ENCODE measurements at regions not wholly inside any gene's neighbourhood (a gene's known extent, or its start where the extent isn't known, plus 50 kb on each side); places are given as distances from the start of the nearest gene placed in this dataset.

DNA sequence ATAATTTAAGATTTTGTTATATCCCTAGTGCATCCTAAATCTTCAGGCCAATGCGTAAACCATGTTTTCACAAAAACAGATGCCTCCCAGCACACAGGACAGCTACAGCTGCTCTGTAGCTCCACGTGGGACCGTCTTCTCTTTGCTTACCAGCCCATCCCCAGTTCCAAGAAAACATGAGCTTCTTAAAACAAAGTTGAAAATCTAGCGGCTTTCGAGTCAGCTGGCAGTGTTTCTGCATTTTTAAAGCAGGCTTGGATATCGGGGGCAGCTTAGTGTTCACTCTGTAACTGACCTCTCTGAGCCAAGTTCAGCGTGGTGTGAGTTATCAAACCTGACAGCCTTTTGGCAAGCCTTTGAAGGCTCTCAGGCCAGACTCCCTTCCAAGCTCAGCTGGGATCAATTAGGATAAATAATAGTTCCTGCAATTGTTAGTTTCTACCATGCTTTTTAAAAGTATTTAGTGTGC, 881.5 kb downstream of the LTN1 start:
- Histone ChIP-seq H3K9me3 (no peaks in the 10 kb centered on the region), H3K4me3 (no peak overlapping the region), H3K4me1 (no peaks in the 10 kb centered on the region), H3K36me3 (no peaks in the 10 kb centered on the region), H3K27ac (no peak overlapping the region), H3K27me3 (no peaks in the 10 kb centered on the region)
- WGBS = 60% methylated on average over 7 of the region's 7 CpGs
- peak; percentile 59 to 79 for DNase-seq (ENCODE audit: low spot score in 2 of 2)
- TF ChIP-seq POLR2AphosphoS5 (IDR thresholded peaks at IDR 0.05) (peak in 1 of 3 donors; percentile 44), EP300 (IDR thresholded peaks at IDR 0.05) (no peak)

DNA sequence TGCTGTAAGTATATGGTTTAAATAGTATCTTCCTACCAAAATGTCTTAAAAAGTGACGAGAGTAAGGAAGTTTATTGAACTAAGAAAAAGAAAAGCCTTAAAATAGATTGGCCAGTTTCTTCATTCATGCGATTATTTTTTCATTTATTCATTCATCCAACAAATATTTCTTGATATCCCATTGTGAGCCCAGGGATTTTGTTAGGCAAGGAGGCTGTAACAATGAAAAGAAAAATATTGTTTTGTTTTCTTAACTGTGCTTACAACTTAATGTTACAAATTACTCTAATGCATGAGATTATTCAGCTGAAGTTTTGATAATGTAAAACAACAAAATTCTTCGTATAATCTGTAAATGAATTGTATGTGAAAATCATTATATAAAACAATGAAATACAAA, 882.0 kb downstream of the LTN1 start:
- H3K36me3 ChIP-seq = no peaks in the 10 kb centered on the region
- 67% methylated on average over 3 of the region's 3 CpGs for WGBS

DNA sequence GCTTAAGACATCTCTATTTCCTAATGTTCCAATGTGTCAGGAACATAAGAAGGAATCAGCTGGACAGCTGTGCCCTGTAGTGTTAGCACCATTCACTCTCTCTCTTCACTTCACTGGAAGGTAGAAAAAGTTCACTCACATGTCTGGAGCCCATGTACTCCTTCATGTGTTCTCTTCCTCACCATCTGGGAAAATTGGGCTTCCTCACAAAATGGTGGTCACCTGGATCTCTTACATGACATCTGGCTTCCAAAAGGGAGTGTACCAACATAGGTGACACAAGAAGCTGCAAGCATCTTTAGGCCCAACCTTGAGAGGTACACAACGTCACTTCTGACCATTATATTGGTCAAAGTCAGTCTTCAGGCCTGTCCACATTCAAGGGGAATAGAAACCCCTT, 882.6 kb downstream of the LTN1 start:
- TF ChIP-seq POLR2A (IDR thresholded peaks at IDR 0.05) = no peak
- TF ChIP-seq EP300 (IDR thresholded peaks at IDR 0.05) = no peak
- no peak for TF ChIP-seq POLR2AphosphoS5 (IDR thresholded peaks at IDR 0.05)
- TF ChIP-seq, protein P1, sequence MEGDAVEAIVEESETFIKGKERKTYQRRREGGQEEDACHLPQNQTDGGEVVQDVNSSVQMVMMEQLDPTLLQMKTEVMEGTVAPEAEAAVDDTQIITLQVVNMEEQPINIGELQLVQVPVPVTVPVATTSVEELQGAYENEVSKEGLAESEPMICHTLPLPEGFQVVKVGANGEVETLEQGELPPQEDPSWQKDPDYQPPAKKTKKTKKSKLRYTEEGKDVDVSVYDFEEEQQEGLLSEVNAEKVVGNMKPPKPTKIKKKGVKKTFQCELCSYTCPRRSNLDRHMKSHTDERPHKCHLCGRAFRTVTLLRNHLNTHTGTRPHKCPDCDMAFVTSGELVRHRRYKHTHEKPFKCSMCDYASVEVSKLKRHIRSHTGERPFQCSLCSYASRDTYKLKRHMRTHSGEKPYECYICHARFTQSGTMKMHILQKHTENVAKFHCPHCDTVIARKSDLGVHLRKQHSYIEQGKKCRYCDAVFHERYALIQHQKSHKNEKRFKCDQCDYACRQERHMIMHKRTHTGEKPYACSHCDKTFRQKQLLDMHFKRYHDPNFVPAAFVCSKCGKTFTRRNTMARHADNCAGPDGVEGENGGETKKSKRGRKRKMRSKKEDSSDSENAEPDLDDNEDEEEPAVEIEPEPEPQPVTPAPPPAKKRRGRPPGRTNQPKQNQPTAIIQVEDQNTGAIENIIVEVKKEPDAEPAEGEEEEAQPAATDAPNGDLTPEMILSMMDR (IDR thresholded peaks at IDR 0.05) = no peak
- Histone ChIP-seq H3K27me3 (no peaks in the 10 kb centered on the region), H3K4me1 (no peaks in the 10 kb centered on the region), H3K9me3 (no peaks in the 10 kb centered on the region), H3K4me3 (no peak overlapping the region), H3K27ac (no peak overlapping the region), H3K36me3 (no peaks in the 10 kb centered on the region)
- no peak for DNase-seq (ENCODE audit: low spot score in 2 of 2)
- 96% methylated on average over 1 of the region's 1 CpG for WGBS

More for the DNA sequence above, 882.0 kb downstream of the LTN1 start:
- TF ChIP-seq, protein P1 (IDR thresholded peaks at IDR 0.05) = no peak
- no peak for DNase-seq (ENCODE audit: low spot score in 2 of 2)
- Histone ChIP-seq H3K4me3 (no peak overlapping the region), H3K4me1 (no peaks in the 10 kb centered on the region), H3K27me3 (no peaks in the 10 kb centered on the region), H3K9me3 (no peaks in the 10 kb centered on the region), H3K27ac (no peak overlapping the region)

DNA sequence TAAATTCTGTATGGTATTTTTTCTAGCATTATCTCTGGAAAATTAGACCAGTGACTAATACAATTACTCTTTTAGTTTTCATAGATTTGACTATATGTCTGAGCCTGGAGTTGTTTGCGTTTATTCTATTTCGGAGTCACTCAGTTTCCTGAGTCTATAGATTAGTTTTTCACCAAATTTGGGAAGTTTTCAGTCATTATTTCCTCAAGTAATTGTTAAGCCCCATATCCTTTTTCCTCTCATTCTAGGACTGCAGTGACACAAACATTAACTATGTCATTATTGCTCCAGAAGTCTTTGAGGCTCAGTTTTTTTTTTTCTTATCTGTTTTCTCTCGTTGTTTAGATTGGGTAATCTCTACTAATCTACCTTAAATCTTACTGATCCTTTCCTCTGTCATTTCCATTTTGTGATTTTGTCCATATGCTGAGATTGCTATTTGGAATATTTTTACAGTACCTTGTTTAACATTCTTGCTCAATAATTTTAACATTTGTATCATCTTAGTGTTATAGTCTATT, 886.2 kb downstream of the LTN1 start:
- 83% methylated on average over 3 of the region's 3 CpGs for WGBS
- no peaks in the 10 kb centered on the region for H3K36me3 ChIP-seq
- no peaks in the 10 kb centered on the region for H3K9me3 ChIP-seq
- TF ChIP-seq POLR2AphosphoS5 (IDR thresholded peaks at IDR 0.05) (no peak), EP300 (IDR thresholded peaks at IDR 0.05) (no peak), POLR2A (IDR thresholded peaks at IDR 0.05) (no peak)
- TF ChIP-seq, protein P1 (IDR thresholded peaks at IDR 0.05) = no peak
- H3K4me1 ChIP-seq = no peaks in the 10 kb centered on the region
- H3K27me3 ChIP-seq = no peaks in the 10 kb centered on the region
- no peak overlapping the region for H3K4me3 ChIP-seq
- H3K27ac ChIP-seq = no peak overlapping the region
- no peak for DNase-seq (ENCODE audit: low spot score in 2 of 2)

DNA sequence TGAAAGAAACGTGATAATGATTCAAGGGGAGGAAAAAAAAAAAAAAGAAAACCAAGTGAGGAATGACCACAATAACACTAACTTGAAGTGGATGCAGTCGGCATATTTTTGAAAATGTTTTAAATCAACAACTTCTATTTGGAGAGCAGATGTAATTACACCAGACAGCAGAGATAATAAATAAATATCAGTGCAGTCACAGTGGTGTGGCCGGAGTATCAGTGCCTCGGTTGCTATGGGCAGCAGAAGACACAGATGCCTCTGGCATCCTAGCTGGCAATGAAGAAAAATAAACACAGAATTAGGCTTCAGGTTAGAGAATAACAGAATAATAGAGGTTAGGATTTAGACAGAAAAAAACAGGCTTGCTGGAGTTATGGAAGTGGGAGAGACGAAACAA, 888.3 kb downstream of the LTN1 start:
- no peaks in the 10 kb centered on the region for H3K27me3 ChIP-seq
- WGBS = 48% methylated on average over 5 of the region's 5 CpGs
- no peak overlapping the region for H3K27ac ChIP-seq
- TF ChIP-seq POLR2AphosphoS5 (IDR thresholded peaks at IDR 0.05) (no peak), EP300 (IDR thresholded peaks at IDR 0.05) (no peak), POLR2A (IDR thresholded peaks at IDR 0.05) (no peak)
- TF ChIP-seq, protein P1 (IDR thresholded peaks at IDR 0.05) = no peak
- H3K4me1 ChIP-seq = no peaks in the 10 kb centered on the region
- no peak overlapping the region for H3K4me3 ChIP-seq
- no peaks in the 10 kb centered on the region for H3K36me3 ChIP-seq
- no peak for DNase-seq (ENCODE audit: low spot score in 2 of 2)
- H3K9me3 ChIP-seq = no peaks in the 10 kb centered on the region

DNA sequence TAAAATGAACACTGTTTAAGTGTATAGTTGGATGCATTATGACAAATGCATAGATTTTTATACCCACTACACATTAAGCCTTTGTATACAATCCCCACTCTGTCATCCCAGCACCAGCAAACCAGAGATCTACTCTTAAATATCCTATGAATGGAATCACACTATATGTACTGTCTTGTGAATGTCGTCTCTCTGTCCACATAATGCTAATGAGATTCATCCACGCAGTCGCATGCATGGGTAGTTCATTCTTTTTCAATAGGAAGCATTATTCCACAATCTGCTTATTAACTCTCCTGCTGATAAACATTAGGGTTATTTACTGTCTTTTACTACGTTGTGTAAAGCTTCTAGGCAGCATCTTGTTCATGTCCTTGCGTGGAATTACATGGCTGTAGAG, 892.3 kb downstream of the LTN1 start:
- Histone ChIP-seq H3K36me3 (no peaks in the 10 kb centered on the region), H3K27ac (no peak overlapping the region), H3K9me3 (no peaks in the 10 kb centered on the region), H3K27me3 (no peaks in the 10 kb centered on the region), H3K4me3 (no peak overlapping the region), H3K4me1 (no peaks in the 10 kb centered on the region)
- 87% methylated on average over 5 of the region's 5 CpGs for WGBS
- no peak for TF ChIP-seq POLR2A (IDR thresholded peaks at IDR 0.05)
- TF ChIP-seq, protein P1 (IDR thresholded peaks at IDR 0.05) = no peak
- no peak for TF ChIP-seq POLR2AphosphoS5 (IDR thresholded peaks at IDR 0.05)
- no peak for TF ChIP-seq EP300 (IDR thresholded peaks at IDR 0.05)
- DNase-seq (ENCODE audit: low spot score in 2 of 2) = no peak

Data from suprapubic skin (tissue), 4 donors.